ENCODE measurements at regions not wholly inside any gene's neighbourhood (a gene's known extent, or its start where the extent isn't known, plus 50 kb on each side); places are given as distances from the start of the nearest gene placed in this dataset.

- intact Hi-C loops (cut with micrococcal nuclease; ENCODE audit: unreplicated experiment), result no loop called here
- H3K9ac ChIP-seq (ENCODE audit: insufficient read depth, low read depth, low read length), result no peak overlapping the region
- H3K27ac ChIP-seq (ENCODE audit: extremely low read length, insufficient read depth, low read length), result no peak overlapping the region
- WGBS (ENCODE audit: low lambda C conversion rate), result 38% methylated on average over 1 of the region's 1 CpG
- no TSS peak for BruUV-seq (replicated peaks)
- no peaks in the 10 kb centered on the region for H3K79me2 ChIP-seq (ENCODE audit: insufficient read depth, low read length)
- TF ChIP-seq, protein P1, sequence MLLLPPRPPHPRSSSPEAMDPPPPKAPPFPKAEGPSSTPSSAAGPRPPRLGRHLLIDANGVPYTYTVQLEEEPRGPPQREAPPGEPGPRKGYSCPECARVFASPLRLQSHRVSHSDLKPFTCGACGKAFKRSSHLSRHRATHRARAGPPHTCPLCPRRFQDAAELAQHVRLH (CRISPR knock-in tag; IDR thresholded peaks at IDR 0.05; ENCODE audit: borderline replicate concordance, low read depth), result no peak
- no peak for TF ChIP-seq ZNF597 (CRISPR knock-in tag; IDR thresholded peaks at IDR 0.05)
- TF ChIP-seq ZMYM4 (CRISPR knock-in tag; IDR thresholded peaks at IDR 0.05), result no peak
- TF ChIP-seq ZNF549 (CRISPR knock-in tag; IDR thresholded peaks at IDR 0.05), result no peak
- TF ChIP-seq JUND (CRISPR knock-in tag; IDR thresholded peaks at IDR 0.05), result no peak
- no peak for TF ChIP-seq ZNF230 (CRISPR knock-in tag; IDR thresholded peaks at IDR 0.05)
- no peak for TF ChIP-seq ZHX1 (CRISPR knock-in tag; IDR thresholded peaks at IDR 0.05; ENCODE audit: low read depth)
- TF ChIP-seq ZFP36L2 (CRISPR knock-in tag; IDR thresholded peaks at IDR 0.05), result no peak
- TF ChIP-seq ZBTB33 (CRISPR knock-in tag; IDR thresholded peaks at IDR 0.05), result no peak
- no peak for TF ChIP-seq ZZZ3 (CRISPR knock-in tag; IDR thresholded peaks at IDR 0.05; ENCODE audit: borderline replicate concordance)
- TF ChIP-seq ZNF546 (CRISPR knock-in tag; conservative IDR thresholded peaks at IDR 0.05), result no peak
- TF ChIP-seq THYN1 (CRISPR knock-in tag; IDR thresholded peaks at IDR 0.05; ENCODE audit: borderline replicate concordance, low read depth), result no peak
- ATAC-seq (no peak), DNase-seq (ENCODE audit: low spot score) (no peak), FAIRE-seq (no peak)
- CTCF ChIA-PET (ENCODE audit: low intra/inter-chr PET ratio, low total read pairs), result no interaction called here
- H3K36me3 ChIP-seq (replicated peaks in 1 of 2; ENCODE audit: control insufficient read depth in 1 of 2, insufficient read depth in 2 of 2, low read length in 2 of 2), result no peaks in the 10 kb centered on the region
- H2AFZ ChIP-seq (ENCODE audit: low read length), result no peak overlapping the region
- H3K4me1 ChIP-seq (ENCODE audit: insufficient read depth, low read length), result no peaks in the 10 kb centered on the region
- H3K9me3 ChIP-seq (ENCODE audit: low read length), result no peaks in the 10 kb centered on the region
- H3K4me2 ChIP-seq (ENCODE audit: low read depth, low read length), result no peak overlapping the region
- POLR2A ChIA-PET, result no interaction called here
- no peak overlapping the region for H3K4me3 ChIP-seq (replicated peaks in 1 of 3; ENCODE audit: insufficient read depth in 1 of 3, low read depth in 2 of 3, low read length in 3 of 3)
- no peaks in the 10 kb centered on the region; a peak in 1 of 5 replicates for H3K27me3 ChIP-seq (ENCODE audit: control insufficient read depth in 1 of 2, insufficient read depth in 2 of 2, low read length in 2 of 2)
- in situ Hi-C loops (cut with HindIII; ENCODE audit: extremely low pct_ligation_motif_present, low pct_unique_long_range_greater_than_20kb), result no loop called here
- H4K20me1 ChIP-seq (ENCODE audit: insufficient read depth, low read length), result no peaks in the 10 kb centered on the region
Measured at GRCh38 chr5:148904440-148904839, 78.0 kb downstream of the ADRB2 start.

Measured in HepG2 (cell line).